ENCODE measurements at regions not wholly inside any gene's neighbourhood (a gene's known extent, or its start where the extent isn't known, plus 50 kb on each side); places are given as distances from the start of the nearest gene placed in this dataset.

DNA sequence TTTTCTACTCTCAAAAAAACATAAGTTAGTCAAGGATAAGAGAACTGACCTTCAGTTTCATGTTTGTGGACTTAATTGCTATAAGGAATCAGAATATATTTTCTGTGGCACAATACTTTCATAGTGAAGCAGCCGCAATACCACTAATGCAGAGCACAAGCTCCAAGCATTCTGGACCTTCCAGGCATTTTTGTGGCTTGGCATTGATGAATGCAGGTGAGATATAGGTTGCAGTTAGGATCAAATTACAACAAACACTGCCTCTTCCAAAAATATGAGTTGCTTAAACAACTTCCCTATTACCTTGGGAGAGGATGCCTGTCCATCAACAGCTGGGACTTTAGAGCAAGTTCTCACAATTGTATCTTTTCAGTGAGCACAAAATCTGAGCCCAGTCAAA is 162.8 kb upstream of the RSPO3 start:
- TF ChIP-seq CTCF (IDR thresholded peaks at IDR 0.05; ENCODE audit: insufficient read depth, missing control alignments): no peak
- DNase-seq (ENCODE audit: insufficient read length, low spot score) (no peak), FAIRE-seq (no peak)

DNA sequence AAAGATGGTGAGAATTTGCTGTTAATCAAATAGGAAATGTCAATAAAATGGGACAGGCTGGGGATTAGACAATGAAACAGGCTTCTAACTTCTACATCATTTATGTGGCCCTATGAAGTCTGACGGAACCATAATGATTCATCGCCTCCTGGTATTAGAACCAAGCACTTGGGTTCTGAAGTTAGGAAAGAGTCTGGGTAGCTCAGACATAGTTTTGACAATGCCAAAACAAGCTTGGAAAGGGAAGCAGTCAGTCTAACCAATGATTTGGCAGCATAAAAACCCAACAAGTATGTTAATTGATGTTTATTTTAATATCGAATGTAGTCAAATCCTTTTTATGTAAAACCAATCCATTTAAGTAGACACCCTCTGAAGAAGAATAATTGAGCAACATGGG is 160.8 kb upstream of the RSPO3 start:
- FAIRE-seq (no peak), DNase-seq (ENCODE audit: insufficient read length, low spot score) (no peak)
- TF ChIP-seq CTCF (IDR thresholded peaks at IDR 0.05; ENCODE audit: insufficient read depth, missing control alignments): no peak

DNA sequence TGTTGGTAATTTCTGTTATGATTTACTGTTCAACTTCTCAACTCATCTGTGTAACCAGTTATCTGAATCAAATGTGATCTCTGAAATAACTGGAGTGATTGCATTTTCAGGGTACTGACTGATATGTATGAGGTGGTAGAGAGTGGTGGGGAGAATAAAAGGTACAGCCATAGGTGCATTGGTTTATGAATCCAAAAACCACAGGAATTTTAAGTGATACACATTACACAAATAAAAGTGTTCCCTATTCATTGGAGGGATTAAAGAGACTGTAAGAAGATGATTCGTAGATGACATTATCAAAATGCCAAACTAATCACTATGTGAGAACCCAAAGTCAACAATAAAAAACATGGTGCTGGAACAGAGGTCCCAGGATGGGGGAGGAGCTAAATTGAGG is 158.7 kb upstream of the RSPO3 start:
- DNase-seq (ENCODE audit: insufficient read length, low spot score): no peak
- FAIRE-seq: no peak
- TF ChIP-seq CTCF (IDR thresholded peaks at IDR 0.05; ENCODE audit: insufficient read depth, missing control alignments): no peak

- DNase-seq (ENCODE audit: insufficient read length, low spot score) (no peak), FAIRE-seq (no peak)
- TF ChIP-seq CTCF (IDR thresholded peaks at IDR 0.05; ENCODE audit: insufficient read depth, missing control alignments): no peak
Observed at GRCh38 chr6:126963077-126963809, 155.2 kb upstream of the RSPO3 start.

DNA sequence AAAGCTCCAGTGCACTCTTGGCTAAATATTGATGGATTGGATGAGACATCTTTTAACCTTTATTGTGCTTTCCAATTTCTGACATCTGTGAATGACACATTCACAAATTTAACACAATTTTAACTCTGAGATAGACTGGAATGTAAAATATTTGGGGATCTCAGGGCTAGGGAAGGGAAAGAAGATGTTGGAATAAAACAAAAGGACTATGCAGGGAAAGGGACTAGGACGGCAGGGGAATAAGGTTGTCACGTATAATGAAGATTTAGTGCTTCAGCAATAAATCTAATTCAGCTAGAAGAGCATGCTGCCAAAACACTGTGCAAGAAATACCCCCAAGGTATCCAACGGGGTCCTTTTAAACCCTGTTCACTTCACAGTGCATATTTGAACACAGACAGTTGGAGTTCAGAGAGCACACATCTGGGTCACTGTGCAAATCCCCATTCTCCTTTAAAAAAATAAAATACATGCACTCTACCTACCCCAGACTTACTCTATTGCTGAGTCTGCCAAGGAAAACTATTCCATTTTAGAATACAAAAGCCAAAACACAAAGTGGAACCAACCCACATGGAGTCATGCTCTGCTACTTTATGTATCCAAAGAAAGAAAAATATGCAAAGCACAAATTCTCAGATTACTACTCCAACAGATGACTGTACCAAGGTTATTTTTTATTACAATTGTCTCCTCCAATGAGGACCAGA is 151.0 kb upstream of the RSPO3 start:
- FAIRE-seq: no peak
- no peak for DNase-seq (ENCODE audit: insufficient read length, low spot score)
- no peak for TF ChIP-seq CTCF (IDR thresholded peaks at IDR 0.05; ENCODE audit: insufficient read depth, missing control alignments)

- FAIRE-seq (no peak), DNase-seq (ENCODE audit: insufficient read length, low spot score) (no peak)
Observed at GRCh38 chr6:126976253-126976797, 142.1 kb upstream of the RSPO3 start.

More at GRCh38 chr6:126976253-126976797, 142.1 kb upstream of the RSPO3 start:
- no peak for TF ChIP-seq CTCF (IDR thresholded peaks at IDR 0.05; ENCODE audit: insufficient read depth, missing control alignments)

All from D721Med (cell line).